ENCODE measurements at regions not wholly inside any gene's neighbourhood (a gene's known extent, or its start where the extent isn't known, plus 50 kb on each side); places are given as distances from the start of the nearest gene placed in this dataset.

DNA sequence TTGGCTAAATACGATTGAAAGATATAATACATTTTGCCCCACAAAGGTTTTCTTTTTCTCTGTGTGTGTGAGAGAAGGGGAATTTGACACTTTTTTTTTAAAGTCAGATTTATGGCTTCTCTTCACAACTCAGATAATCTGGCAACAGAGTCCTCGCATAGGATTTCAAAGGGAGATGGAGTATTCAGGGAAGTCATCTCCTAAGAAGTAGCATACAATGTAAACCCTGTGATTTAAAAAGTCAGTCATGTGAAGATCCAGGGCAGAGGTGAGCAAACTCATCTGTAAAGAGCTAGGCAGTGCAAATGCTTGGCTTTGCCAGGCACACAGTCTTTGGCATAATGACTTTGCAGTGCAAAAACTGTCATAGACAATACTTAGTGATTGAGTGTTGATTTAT, 1526.3 kb downstream of the AACS start:
- Histone ChIP-seq H2AFZ (ENCODE audit: low read length) (no peak overlapping the region), H2BK15ac (ENCODE audit: low read length) (no peak overlapping the region), H4K20me1 (replicated peaks in 1 of 2; ENCODE audit: control insufficient read depth in 1 of 2, insufficient read depth in 2 of 2, low read length in 2 of 2) (no peaks in the 10 kb centered on the region), H3K4me2 (ENCODE audit: insufficient read depth in 1 of 2, low read depth in 2 of 2, low read length in 2 of 2) (no peak overlapping the region), H2BK120ac (replicated peaks; ENCODE audit: low read depth, low read length) (no peak overlapping the region), H2BK20ac (ENCODE audit: low read length) (no peak overlapping the region), H3K18ac (ENCODE audit: extremely low read depth, low read length) (no peak overlapping the region), H3K27me3 (replicated peaks in 1 of 4; ENCODE audit: control insufficient read depth in 3 of 4, extremely low read depth in 1 of 4, insufficient read depth in 3 of 4, low read length in 3 of 4) (no peaks in the 10 kb centered on the region), H2BK5ac (ENCODE audit: low read depth, low read length) (no peak overlapping the region), H3K79me1 (ENCODE audit: low read depth, low read length) (no peaks in the 10 kb centered on the region), H2BK12ac (ENCODE audit: low read depth, low read length) (no peak overlapping the region), H4K91ac (replicated peaks; ENCODE audit: insufficient read length, low read length) (no peak overlapping the region), H4K5ac (ENCODE audit: insufficient read length, low read depth, low read length) (no peak overlapping the region), H3K9me3 (ENCODE audit: insufficient read depth in 2 of 2, low read depth in 1 of 2, low read length in 1 of 2) (no peaks in the 10 kb centered on the region), H3K23me2 (ENCODE audit: low read depth, low read length) (no peaks in the 10 kb centered on the region), H3K14ac (ENCODE audit: insufficient read length) (no peak overlapping the region), H3K4ac (replicated peaks; ENCODE audit: insufficient read length, low read depth, low read length) (no peak overlapping the region), H3K4me3 (ENCODE audit: extremely low read depth in 1 of 4, insufficient read depth in 2 of 4, low read depth in 3 of 4, low read length in 4 of 4) (no peak overlapping the region), H3K79me2 (ENCODE audit: control insufficient read depth in 1 of 2, insufficient read depth in 2 of 2, low read length in 2 of 2) (no peaks in the 10 kb centered on the region), H3K36me3 (ENCODE audit: control insufficient read depth in 2 of 4, insufficient read depth in 4 of 4, low read length in 3 of 4) (no peaks in the 10 kb centered on the region), H3K9ac (replicated peaks in 1 of 4; ENCODE audit: extremely low read depth in 1 of 4, low read depth in 3 of 4, low read length in 3 of 4) (no peak overlapping the region), H2AK5ac (ENCODE audit: low read depth, low read length) (no peak overlapping the region), H3K56ac (replicated peaks; ENCODE audit: insufficient read length, low read depth, low read length) (no peak overlapping the region), H3K23ac (ENCODE audit: insufficient read length) (no peak overlapping the region), H3K27ac (ENCODE audit: low read depth, low read length) (no peak overlapping the region), H3K4me1 (replicated peaks in 1 of 4; ENCODE audit: control insufficient read depth in 3 of 4, insufficient read depth in 4 of 4, low read length in 3 of 4) (no peaks in the 10 kb centered on the region), H4K8ac (ENCODE audit: extremely low read depth, insufficient read depth, low read length) (no peak overlapping the region)
- DNase-seq (ENCODE audit: low read depth in 1 of 2, low spot score in 2 of 2) (no peak), FAIRE-seq (no peak)
- WGBS, 2 experiments (ENCODE audit: extremely low coverage in 1 of 2, insufficient coverage in 1 of 2, insufficient read length in 1 of 2, insufficient replicate concordance in 2 of 2, low coverage in 1 of 2, low lambda C conversion rate in 2 of 2, missing lambda C conversion rate in 1 of 2), result 93% methylated on average over 2 of the region's 2 CpGs; no CpG with 5 or more reads in 1 of the 2 experiments
- ChIA-PET POLR2A (ENCODE audit: partially characterized antibody) (no interaction called here), CTCF (ENCODE audit: partially characterized antibody) (no interaction called here)
- TF ChIP-seq JUN (IDR thresholded peaks at IDR 0.05; ENCODE audit: low read depth, low read length) (no peak), EP300 (IDR thresholded peaks at IDR 0.05; ENCODE audit: borderline replicate concordance in 1 of 2, low read depth in 2 of 2, low read length in 2 of 2) (no peak), SP1 (IDR thresholded peaks at IDR 0.05; ENCODE audit: low read depth, low read length) (no peak), RXRA (IDR thresholded peaks at IDR 0.05; ENCODE audit: insufficient read depth, low read depth, low read length) (no peak), RFX5 (IDR thresholded peaks at IDR 0.05; ENCODE audit: borderline replicate concordance, low read depth, low read length) (no peak), TBP (IDR thresholded peaks at IDR 0.05; ENCODE audit: low read depth, low read length) (no peak), HDAC2 (IDR thresholded peaks at IDR 0.05; ENCODE audit: borderline replicate concordance in 1 of 2, low read depth in 2 of 2, low read length in 2 of 2) (no peak), NANOG (IDR thresholded peaks at IDR 0.05; ENCODE audit: insufficient read depth, low read depth, low read length, poor library complexity, severe bottlenecking) (no peak), TEAD4 (IDR thresholded peaks at IDR 0.05; ENCODE audit: low read depth, low read length) (no peak), ASH2L (IDR thresholded peaks at IDR 0.05; ENCODE audit: low read length) (no peak)
- TF ChIP-seq, protein P1, sequence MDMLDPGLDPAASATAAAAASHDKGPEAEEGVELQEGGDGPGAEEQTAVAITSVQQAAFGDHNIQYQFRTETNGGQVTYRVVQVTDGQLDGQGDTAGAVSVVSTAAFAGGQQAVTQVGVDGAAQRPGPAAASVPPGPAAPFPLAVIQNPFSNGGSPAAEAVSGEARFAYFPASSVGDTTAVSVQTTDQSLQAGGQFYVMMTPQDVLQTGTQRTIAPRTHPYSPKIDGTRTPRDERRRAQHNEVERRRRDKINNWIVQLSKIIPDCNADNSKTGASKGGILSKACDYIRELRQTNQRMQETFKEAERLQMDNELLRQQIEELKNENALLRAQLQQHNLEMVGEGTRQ (IDR thresholded peaks at IDR 0.05; ENCODE audit: low read length), result no peak
- TF ChIP-seq, protein P2, sequence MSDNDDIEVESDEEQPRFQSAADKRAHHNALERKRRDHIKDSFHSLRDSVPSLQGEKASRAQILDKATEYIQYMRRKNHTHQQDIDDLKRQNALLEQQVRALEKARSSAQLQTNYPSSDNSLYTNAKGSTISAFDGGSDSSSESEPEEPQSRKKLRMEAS (IDR thresholded peaks at IDR 0.05), result no peak
- TF ChIP-seq, protein P3, sequence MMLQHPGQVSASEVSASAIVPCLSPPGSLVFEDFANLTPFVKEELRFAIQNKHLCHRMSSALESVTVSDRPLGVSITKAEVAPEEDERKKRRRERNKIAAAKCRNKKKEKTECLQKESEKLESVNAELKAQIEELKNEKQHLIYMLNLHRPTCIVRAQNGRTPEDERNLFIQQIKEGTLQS (IDR thresholded peaks at IDR 0.05; ENCODE audit: insufficient read depth, low read depth, low read length), result no peak
